ENCODE measurements at regions not wholly inside any gene's neighbourhood (a gene's known extent, or its start where the extent isn't known, plus 50 kb on each side); places are given as distances from the start of the nearest gene placed in this dataset.
A peak's percentile ranks its signal among the peaks of the same experiment; 100 is the strongest.

GRCh38 chr2:78162202-78162601 is 640.0 kb upstream of the LRRTM4 start (continued):
- TF ChIP-seq, protein P1, sequence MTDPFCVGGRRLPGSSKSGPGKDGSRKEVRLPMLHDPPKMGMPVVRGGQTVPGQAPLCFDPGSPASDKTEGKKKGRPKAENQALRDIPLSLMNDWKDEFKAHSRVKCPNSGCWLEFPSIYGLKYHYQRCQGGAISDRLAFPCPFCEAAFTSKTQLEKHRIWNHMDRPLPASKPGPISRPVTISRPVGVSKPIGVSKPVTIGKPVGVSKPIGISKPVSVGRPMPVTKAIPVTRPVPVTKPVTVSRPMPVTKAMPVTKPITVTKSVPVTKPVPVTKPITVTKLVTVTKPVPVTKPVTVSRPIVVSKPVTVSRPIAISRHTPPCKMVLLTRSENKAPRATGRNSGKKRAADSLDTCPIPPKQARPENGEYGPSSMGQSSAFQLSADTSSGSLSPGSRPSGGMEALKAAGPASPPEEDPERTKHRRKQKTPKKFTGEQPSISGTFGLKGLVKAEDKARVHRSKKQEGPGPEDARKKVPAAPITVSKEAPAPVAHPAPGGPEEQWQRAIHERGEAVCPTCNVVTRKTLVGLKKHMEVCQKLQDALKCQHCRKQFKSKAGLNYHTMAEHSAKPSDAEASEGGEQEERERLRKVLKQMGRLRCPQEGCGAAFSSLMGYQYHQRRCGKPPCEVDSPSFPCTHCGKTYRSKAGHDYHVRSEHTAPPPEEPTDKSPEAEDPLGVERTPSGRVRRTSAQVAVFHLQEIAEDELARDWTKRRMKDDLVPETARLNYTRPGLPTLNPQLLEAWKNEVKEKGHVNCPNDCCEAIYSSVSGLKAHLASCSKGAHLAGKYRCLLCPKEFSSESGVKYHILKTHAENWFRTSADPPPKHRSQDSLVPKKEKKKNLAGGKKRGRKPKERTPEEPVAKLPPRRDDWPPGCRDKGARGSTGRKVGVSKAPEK (CRISPR knock-in tag; IDR thresholded peaks at IDR 0.05; ENCODE audit: borderline replicate concordance) = no peak; the same call in 1 of the 2 replicates
- TF ChIP-seq TSC22D2 (CRISPR knock-in tag; IDR thresholded peaks at IDR 0.05; ENCODE audit: borderline replicate concordance) = no peak
- no peak for TF ChIP-seq NFATC3 (CRISPR knock-in tag; IDR thresholded peaks at IDR 0.05)
- TF ChIP-seq POGZ (CRISPR knock-in tag; IDR thresholded peaks at IDR 0.05) = peak; percentile 89
- TF ChIP-seq ZXDC (CRISPR knock-in tag; IDR thresholded peaks at IDR 0.05) = no peak
- no peak for TF ChIP-seq ZNF180 (CRISPR knock-in tag; IDR thresholded peaks at IDR 0.05; ENCODE audit: borderline replicate concordance, low read depth)
- no peak for TF ChIP-seq HOXA3 (CRISPR knock-in tag; IDR thresholded peaks at IDR 0.05)
- no peak for TF ChIP-seq ZSCAN29 (CRISPR knock-in tag; conservative IDR thresholded peaks at IDR 0.05)
- TF ChIP-seq ZNF460 (CRISPR knock-in tag; IDR thresholded peaks at IDR 0.05; ENCODE audit: borderline replicate concordance) = no peak
- no peak for TF ChIP-seq BORCS8-MEF2B (CRISPR knock-in tag; IDR thresholded peaks at IDR 0.05)
- TF ChIP-seq, protein P2, sequence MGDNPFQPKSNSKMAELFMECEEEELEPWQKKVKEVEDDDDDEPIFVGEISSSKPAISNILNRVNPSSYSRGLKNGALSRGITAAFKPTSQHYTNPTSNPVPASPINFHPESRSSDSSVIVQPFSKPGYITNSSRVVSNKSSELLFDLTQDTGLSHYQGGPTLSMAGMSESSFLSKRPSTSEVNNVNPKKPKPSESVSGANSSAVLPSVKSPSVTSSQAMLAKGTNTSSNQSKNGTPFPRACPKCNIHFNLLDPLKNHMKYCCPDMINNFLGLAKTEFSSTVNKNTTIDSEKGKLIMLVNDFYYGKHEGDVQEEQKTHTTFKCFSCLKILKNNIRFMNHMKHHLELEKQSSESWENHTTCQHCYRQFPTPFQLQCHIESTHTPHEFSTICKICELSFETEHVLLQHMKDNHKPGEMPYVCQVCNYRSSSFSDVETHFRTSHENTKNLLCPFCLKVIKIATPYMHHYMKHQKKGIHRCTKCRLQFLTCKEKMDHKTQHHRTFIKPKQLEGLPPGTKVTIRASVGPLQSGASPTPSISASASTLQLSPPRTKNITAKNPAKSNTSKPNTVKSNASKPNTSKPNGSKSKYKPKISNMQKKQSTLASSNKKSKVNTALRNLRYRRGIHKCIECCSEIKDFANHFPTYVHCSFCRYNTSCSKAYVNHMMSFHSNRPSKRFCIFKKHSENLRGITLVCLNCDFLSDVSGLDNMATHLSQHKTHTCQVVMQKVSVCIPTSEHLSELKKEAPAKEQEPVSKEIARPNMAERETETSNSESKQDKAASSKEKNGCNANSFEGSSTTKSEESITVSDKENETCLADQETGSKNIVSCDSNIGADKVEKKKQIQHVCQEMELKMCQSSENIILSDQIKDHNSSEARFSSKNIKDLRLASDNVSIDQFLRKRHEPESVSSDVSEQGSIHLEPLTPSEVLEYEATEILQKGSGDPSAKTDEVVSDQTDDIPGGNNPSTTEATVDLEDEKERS (CRISPR knock-in tag; IDR thresholded peaks at IDR 0.05) = 0 out of 2 replicates have a peak, but pooled peaks have one; percentile 51
- TF ChIP-seq SIN3B (IDR thresholded peaks at IDR 0.05; ENCODE audit: low read length) = no peak
- no peak for TF ChIP-seq MTA3 (CRISPR knock-in tag; IDR thresholded peaks at IDR 0.05)
- peak; percentile 94; the same call in 1 of the 2 replicates for TF ChIP-seq AHDC1 (CRISPR knock-in tag; IDR thresholded peaks at IDR 0.05; ENCODE audit: borderline replicate concordance)
- TF ChIP-seq KAT7 (CRISPR knock-in tag; IDR thresholded peaks at IDR 0.05; ENCODE audit: borderline replicate concordance) = no peak

Data from HepG2 (cell line).